ENCODE measurements at regions not wholly inside any gene's neighbourhood (a gene's known extent, or its start where the extent isn't known, plus 50 kb on each side); places are given as distances from the start of the nearest gene placed in this dataset.

DNA sequence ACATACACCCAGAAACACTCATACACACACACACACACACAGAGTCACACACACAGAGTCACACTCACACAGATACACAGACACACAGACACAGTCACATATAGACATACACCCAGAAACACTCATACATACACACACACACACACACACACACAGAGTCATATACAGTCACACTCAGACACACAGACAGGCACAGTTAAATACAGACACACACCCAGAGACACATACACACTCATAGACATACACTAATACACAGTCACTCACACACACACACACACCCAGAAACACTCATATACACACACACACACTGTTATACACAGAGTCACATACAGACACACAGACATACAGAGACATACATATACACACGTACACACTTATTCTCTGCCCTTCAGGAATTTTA is 250.9 kb downstream of the QKI start:
- Histone ChIP-seq H3K4ac (ENCODE audit: low read depth, low read length) (no peak overlapping the region), H3K18ac (ENCODE audit: insufficient read length, low read depth, low read length) (no peak overlapping the region), H2BK5ac (ENCODE audit: insufficient read length, low read length) (no peak overlapping the region), H3K23ac (ENCODE audit: insufficient read length, low read depth, low read length) (no peak overlapping the region), H4K8ac (replicated peaks; ENCODE audit: insufficient read length, low read depth, low read length) (no peak overlapping the region), H3K14ac (ENCODE audit: insufficient read depth, low read length) (no peak overlapping the region), H3K9ac (ENCODE audit: extremely low read depth, insufficient read length, low read length) (no peak overlapping the region), H2BK12ac (ENCODE audit: insufficient read length, low read depth, low read length) (no peak overlapping the region), H3K56ac (ENCODE audit: insufficient read length, low read depth, low read length) (no peak overlapping the region), H4K91ac (ENCODE audit: insufficient read length, low read depth, low read length) (no peak overlapping the region), H3K27ac (ENCODE audit: insufficient read length, low read depth, low read length) (no peak overlapping the region), H3K4me2 (ENCODE audit: insufficient read depth, insufficient read length, low read length) (no peak overlapping the region), H2BK15ac (ENCODE audit: low read depth, low read length) (no peak overlapping the region), H2BK120ac (ENCODE audit: low read depth, low read length, poor library complexity, severe bottlenecking) (no peak overlapping the region), H3K79me1 (ENCODE audit: insufficient read depth, low read depth, low read length, poor library complexity, severe bottlenecking) (no peaks in the 10 kb centered on the region), H3T11ph (ENCODE audit: low read length) (no peak overlapping the region), H3K79me2 (ENCODE audit: insufficient read depth, low read length) (no peaks in the 10 kb centered on the region), H2BK20ac (ENCODE audit: low read depth, low read length, poor library complexity, severe bottlenecking) (no peak overlapping the region), H4K5ac (ENCODE audit: insufficient read length, low read depth, low read length) (no peak overlapping the region), H2AFZ (ENCODE audit: low read length) (no peak overlapping the region), H3K23me2 (ENCODE audit: insufficient read length, low read depth, low read length, poor library complexity, severe bottlenecking) (no peaks in the 10 kb centered on the region), H3K9me3 (ENCODE audit: control insufficient read depth, low read depth, low read length) (no peaks in the 10 kb centered on the region), H3K27me3 (ENCODE audit: insufficient read depth, low read length) (no peaks in the 10 kb centered on the region), H2AK5ac (ENCODE audit: insufficient read length, low read length) (no peak overlapping the region), H3K4me1 (ENCODE audit: insufficient read depth, low read length) (no peaks in the 10 kb centered on the region; the same call in 1 of the 2 replicates), H4K20me1 (ENCODE audit: control insufficient read depth, insufficient read depth, insufficient read length) (no peaks in the 10 kb centered on the region)
- no peak overlapping the region for H3K27ac Mint-ChIP-seq
- no peaks in the 10 kb centered on the region for H3K9me3 Mint-ChIP-seq
- no CpG with 5 or more reads among the region's 1 CpG for WGBS (ENCODE audit: extremely low coverage, insufficient read length, low lambda C conversion rate)
- TF ChIP-seq, protein P1, sequence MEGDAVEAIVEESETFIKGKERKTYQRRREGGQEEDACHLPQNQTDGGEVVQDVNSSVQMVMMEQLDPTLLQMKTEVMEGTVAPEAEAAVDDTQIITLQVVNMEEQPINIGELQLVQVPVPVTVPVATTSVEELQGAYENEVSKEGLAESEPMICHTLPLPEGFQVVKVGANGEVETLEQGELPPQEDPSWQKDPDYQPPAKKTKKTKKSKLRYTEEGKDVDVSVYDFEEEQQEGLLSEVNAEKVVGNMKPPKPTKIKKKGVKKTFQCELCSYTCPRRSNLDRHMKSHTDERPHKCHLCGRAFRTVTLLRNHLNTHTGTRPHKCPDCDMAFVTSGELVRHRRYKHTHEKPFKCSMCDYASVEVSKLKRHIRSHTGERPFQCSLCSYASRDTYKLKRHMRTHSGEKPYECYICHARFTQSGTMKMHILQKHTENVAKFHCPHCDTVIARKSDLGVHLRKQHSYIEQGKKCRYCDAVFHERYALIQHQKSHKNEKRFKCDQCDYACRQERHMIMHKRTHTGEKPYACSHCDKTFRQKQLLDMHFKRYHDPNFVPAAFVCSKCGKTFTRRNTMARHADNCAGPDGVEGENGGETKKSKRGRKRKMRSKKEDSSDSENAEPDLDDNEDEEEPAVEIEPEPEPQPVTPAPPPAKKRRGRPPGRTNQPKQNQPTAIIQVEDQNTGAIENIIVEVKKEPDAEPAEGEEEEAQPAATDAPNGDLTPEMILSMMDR (conservative IDR thresholded peaks at IDR 0.05) = no peak
- no peak for DNase-seq
- H3K36me3 Mint-ChIP-seq (ENCODE audit: insufficient read depth in 1 of 3, low read depth in 3 of 3) = no peaks in the 10 kb centered on the region
- H3K4me3 Mint-ChIP-seq = no peak overlapping the region
- H3K4me1 Mint-ChIP-seq = peaks cover 5 to 6% of the 10 kb centered on the region in 2 experiments
- H3K27me3 Mint-ChIP-seq (ENCODE audit: low read depth) = no peaks in the 10 kb centered on the region

Measured in H9 (cell line).